Type B pancreatic cell (in vitro differentiated cells): ENCODE measurements at regions not wholly inside any gene's neighbourhood (a gene's known extent, or its start where the extent isn't known, plus 50 kb on each side); places are given as distances from the start of the nearest gene placed in this dataset.
"Not testable (repeated sequence)": the region's sequence is repeated elsewhere in the genome, so short reads cannot be mapped to it uniquely, and the experiment has no call there.

Source experiments
- DNase-seq: peaks from one replicate; pipeline ENCODE4 v3.0.0; 2021; ENCODE audit warnings: mixed read lengths; ENCODE audit not compliant: unreplicated experiment; ENCODE audit errors: extremely low spot score
- H3K27ac Mint-ChIP-seq: 2 replicates; pipeline ENCODE4 v1.8.0; 2021; ENCODE audit warnings: mild to moderate bottlenecking, mixed read lengths
- H3K27me3 Mint-ChIP-seq: 2 replicates; pipeline ENCODE4 v1.8.0; 2021; ENCODE audit warnings: mixed read lengths
- H3K36me3 Mint-ChIP-seq: 2 replicates; pipeline ENCODE4 v1.8.0; 2021; ENCODE audit warnings: mixed read lengths
- H3K4me1 Mint-ChIP-seq: one replicate; pipeline ENCODE4 v1.8.0; 2021; ENCODE audit warnings: mixed read lengths; ENCODE audit not compliant: unreplicated experiment
- H3K4me3 Mint-ChIP-seq: 2 replicates; pipeline ENCODE4 v1.8.0; 2021; ENCODE audit warnings: mild to moderate bottlenecking, mixed read lengths
- H3K9me3 Mint-ChIP-seq: 2 replicates; pipeline ENCODE4 v1.8.0; 2021; ENCODE audit warnings: mixed read lengths
- CTCF ChIP-seq: fragments of 200-600 bp; sonication (generic); conservative IDR thresholded peaks from 2 replicates; pipeline ENCODE4 v1.5.0; 2021; ENCODE audit warnings: antibody characterized with exemption, mild to moderate bottlenecking

GRCh38 chr4:154029171-154029570 lies 240.3 kb upstream of the SFRP2 start:
- peaks cover 4% of the 10 kb centered on the region for H3K4me1 Mint-ChIP-seq
- no peak overlapping the region for H3K4me3 Mint-ChIP-seq
- TF ChIP-seq CTCF: no peak
- no peak for DNase-seq
- no peak overlapping the region for H3K27ac Mint-ChIP-seq
- peaks cover 8% of the 10 kb centered on the region for H3K27me3 Mint-ChIP-seq
- no peaks in the 10 kb centered on the region for H3K36me3 Mint-ChIP-seq
- no peaks in the 10 kb centered on the region for H3K9me3 Mint-ChIP-seq

DNA sequence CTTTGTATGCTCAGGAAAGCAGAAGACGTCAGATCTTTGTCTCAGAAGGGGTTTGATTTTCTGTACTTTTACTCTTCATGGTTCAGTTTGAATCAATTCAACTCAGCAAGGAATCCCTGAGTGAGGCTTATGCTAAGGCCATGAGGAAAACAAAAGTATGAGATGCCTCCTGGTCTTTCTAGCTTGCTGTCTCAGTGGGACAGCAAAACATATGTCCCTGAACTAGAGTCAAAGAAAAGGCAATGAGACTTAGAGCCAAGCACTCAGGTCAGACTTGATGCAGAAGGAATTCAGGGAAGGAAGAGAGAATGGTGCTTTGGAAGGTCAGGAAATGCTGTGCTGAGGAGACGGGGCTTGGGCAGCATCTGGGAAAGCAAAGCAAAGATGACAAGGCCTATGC lies 236.2 kb upstream of the SFRP2 start:
- Mint-ChIP-seq H3K27ac (no peak overlapping the region), H3K4me1 (no peaks in the 10 kb centered on the region), H3K4me3 (no peak overlapping the region), H3K9me3 (no peaks in the 10 kb centered on the region), H3K36me3 (no peaks in the 10 kb centered on the region), H3K27me3 (peaks cover 8% of the 10 kb centered on the region)
- no peak for TF ChIP-seq CTCF
- DNase-seq: no peak

DNA sequence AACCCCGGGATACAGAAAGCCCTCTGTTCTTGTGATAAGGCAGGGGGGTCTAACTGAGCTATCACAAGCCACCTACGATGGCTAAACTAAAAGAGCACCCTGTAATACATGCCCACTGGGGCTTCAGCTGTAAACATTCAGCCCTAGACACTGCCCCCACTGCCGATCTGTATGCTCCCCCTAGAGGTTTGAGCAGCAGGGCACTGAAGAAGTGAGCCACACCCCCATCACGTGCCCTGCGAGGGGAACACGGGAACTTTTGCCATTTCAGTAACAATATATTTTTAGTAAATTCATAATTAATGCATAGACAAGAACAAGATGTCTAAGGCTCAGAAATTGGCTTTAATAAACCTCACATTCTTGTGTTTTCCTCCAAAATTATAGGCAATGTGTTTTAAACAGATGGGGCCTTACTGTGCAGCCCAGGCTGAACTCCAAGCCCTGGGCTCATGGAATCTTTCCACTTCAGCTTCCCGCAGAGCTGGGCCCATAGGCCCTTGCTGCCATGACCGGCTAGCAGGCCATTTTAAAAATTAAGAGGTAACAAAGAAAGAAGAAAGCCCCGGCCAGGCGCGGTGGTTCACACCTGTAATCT lies 235.3 kb upstream of the SFRP2 start:
- Mint-ChIP-seq H3K4me3 (no peak overlapping the region), H3K36me3 (no peaks in the 10 kb centered on the region), H3K9me3 (no peaks in the 10 kb centered on the region), H3K27ac (no peak overlapping the region), H3K27me3 (peaks cover 13% of the 10 kb centered on the region), H3K4me1 (no peaks in the 10 kb centered on the region)
- TF ChIP-seq CTCF: no peak
- DNase-seq: no peak

- not testable (repeated sequence) for H3K4me1 Mint-ChIP-seq, H3K36me3 Mint-ChIP-seq, H3K27ac Mint-ChIP-seq, DNase-seq, H3K4me3 Mint-ChIP-seq, H3K9me3 Mint-ChIP-seq
- peaks cover 13% of the 10 kb centered on the region for H3K27me3 Mint-ChIP-seq
Measured at GRCh38 chr4:154023671-154024070, 234.8 kb upstream of the SFRP2 start.

DNA sequence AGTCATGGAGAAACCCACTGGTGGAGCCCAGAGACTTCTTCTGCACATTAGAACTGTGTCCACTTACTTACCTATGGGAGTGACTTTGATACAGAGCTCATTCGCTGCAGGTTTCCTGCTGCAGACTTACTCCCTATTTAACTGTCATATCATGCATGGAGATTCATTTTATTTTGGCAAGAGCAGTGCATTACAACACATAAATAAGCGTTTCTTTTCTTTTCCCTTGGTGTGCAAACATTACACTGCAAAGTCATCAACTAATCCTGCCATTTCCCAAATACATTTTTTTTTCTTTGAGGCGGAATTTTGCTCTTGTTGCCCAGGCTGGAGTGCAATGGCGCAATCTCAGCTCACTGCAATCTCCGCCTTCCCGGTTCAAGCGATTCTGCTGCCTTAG lies 230.9 kb upstream of the SFRP2 start:
- Mint-ChIP-seq H3K4me1 (peaks cover 7% of the 10 kb centered on the region), H3K4me3 (no peak overlapping the region), H3K9me3 (no peaks in the 10 kb centered on the region), H3K36me3 (no peaks in the 10 kb centered on the region), H3K27ac (no peak overlapping the region), H3K27me3 (peaks cover 5% of the 10 kb centered on the region)
- DNase-seq: no peak
- no peak for TF ChIP-seq CTCF

- no peak for DNase-seq
- Mint-ChIP-seq H3K4me1 (peaks cover 11% of the 10 kb centered on the region), H3K27me3 (peaks cover 5% of the 10 kb centered on the region), H3K9me3 (no peaks in the 10 kb centered on the region), H3K4me3 (no peak overlapping the region), H3K27ac (no peak overlapping the region), H3K36me3 (no peaks in the 10 kb centered on the region)
- no peak for TF ChIP-seq CTCF
Measured at GRCh38 chr4:154018659-154019058, 229.8 kb upstream of the SFRP2 start.
